ENCODE measurements at regions not wholly inside any gene's neighbourhood (a gene's known extent, or its start where the extent isn't known, plus 50 kb on each side); places are given as distances from the start of the nearest gene placed in this dataset.
A peak's percentile ranks its signal among the peaks of the same experiment; 100 is the strongest.

GRCh38 chr3:170732660-170733245, 137.2 kb downstream of the RPL22L1 start:
- no peaks in the 10 kb centered on the region for H3K9me3 ChIP-seq (ENCODE audit: control insufficient read depth, low read depth, low read length)
- no peaks in the 10 kb centered on the region for H3K79me2 ChIP-seq (ENCODE audit: control insufficient read depth, insufficient read depth, low read length)
- DNase-seq (ENCODE audit: low read depth, low spot score): no peak
- no peaks in the 10 kb centered on the region for H3K36me3 ChIP-seq (ENCODE audit: control insufficient read depth in 2 of 2, extremely low read depth in 1 of 2, insufficient read depth in 2 of 2, low read length in 2 of 2)
- dilution Hi-C loops (cut with MboI; ENCODE audit: extremely low pct_ligation_motif_present, low sequenced_read_pairs): no loop called here
- no peak overlapping the region for H3K27ac ChIP-seq (ENCODE audit: control insufficient read depth, insufficient read depth, low read length)
- no peak for TF ChIP-seq CTCF (optimal IDR thresholded peaks at IDR 0.05 in 1 of 3, IDR thresholded peaks at IDR 0.05 in 1 of 3, conservative IDR thresholded peaks at IDR 0.05 in 1 of 3; ENCODE audit: extremely low read depth in 1 of 3, insufficient read depth in 2 of 3, low read length in 3 of 3)
- no peak for TF ChIP-seq EZH2 (IDR thresholded peaks at IDR 0.05; ENCODE audit: low read length)
- no peaks in the 10 kb centered on the region for H4K20me1 ChIP-seq (ENCODE audit: control insufficient read depth, extremely low read depth, insufficient read depth, low read length)
- no peak for FAIRE-seq
- H3K4me3 ChIP-seq (ENCODE audit: control insufficient read depth in 2 of 3, extremely low read depth in 1 of 3, insufficient read depth in 2 of 3, low read depth in 1 of 3, low read length in 3 of 3): no peak overlapping the region
- no peak overlapping the region for H3K9ac ChIP-seq (ENCODE audit: control insufficient read depth, extremely low read depth, insufficient read depth, low read length)
- no peaks in the 10 kb centered on the region for H3K9me1 ChIP-seq (ENCODE audit: control insufficient read depth, extremely low read depth, insufficient read depth, low read length)
- no peak overlapping the region for H2AFZ ChIP-seq (ENCODE audit: control insufficient read depth, low read length)
- H3K4me1 ChIP-seq (ENCODE audit: control insufficient read depth, extremely low read depth, insufficient read depth, low read length): peaks cover 18% of the 10 kb centered on the region
- no peak overlapping the region for H3K4me2 ChIP-seq (ENCODE audit: control insufficient read depth, extremely low read depth, insufficient read depth, low read depth, low read length)
- H3K27me3 ChIP-seq (ENCODE audit: control insufficient read depth, extremely low read depth, insufficient read depth, low read length): no peaks in the 10 kb centered on the region

GRCh38 chr3:170731281-170731680, 138.7 kb downstream of the RPL22L1 start:
- H3K36me3 ChIP-seq (ENCODE audit: control insufficient read depth in 2 of 2, extremely low read depth in 1 of 2, insufficient read depth in 2 of 2, low read length in 2 of 2): no peaks in the 10 kb centered on the region
- no peaks in the 10 kb centered on the region for H3K9me1 ChIP-seq (ENCODE audit: control insufficient read depth, extremely low read depth, insufficient read depth, low read length)
- H3K27ac ChIP-seq (ENCODE audit: control insufficient read depth, insufficient read depth, low read length): no peak overlapping the region
- H3K27me3 ChIP-seq (ENCODE audit: control insufficient read depth, extremely low read depth, insufficient read depth, low read length): no peaks in the 10 kb centered on the region
- no peak for FAIRE-seq
- H3K9ac ChIP-seq (ENCODE audit: control insufficient read depth, extremely low read depth, insufficient read depth, low read length): no peak overlapping the region
- no peaks in the 10 kb centered on the region for H3K9me3 ChIP-seq (ENCODE audit: control insufficient read depth, low read depth, low read length)
- no peak for TF ChIP-seq CTCF (optimal IDR thresholded peaks at IDR 0.05 in 1 of 3, IDR thresholded peaks at IDR 0.05 in 1 of 3, conservative IDR thresholded peaks at IDR 0.05 in 1 of 3; ENCODE audit: extremely low read depth in 1 of 3, insufficient read depth in 2 of 3, low read length in 3 of 3)
- TF ChIP-seq EZH2 (IDR thresholded peaks at IDR 0.05; ENCODE audit: low read length): no peak
- dilution Hi-C loops (cut with MboI; ENCODE audit: extremely low pct_ligation_motif_present, low sequenced_read_pairs): no loop called here
- H2AFZ ChIP-seq (ENCODE audit: control insufficient read depth, low read length): peak overlapping the region; percentile 8
- no peak overlapping the region for H3K4me2 ChIP-seq (ENCODE audit: control insufficient read depth, extremely low read depth, insufficient read depth, low read depth, low read length)
- no peak overlapping the region for H3K4me3 ChIP-seq (ENCODE audit: control insufficient read depth in 2 of 3, extremely low read depth in 1 of 3, insufficient read depth in 2 of 3, low read depth in 1 of 3, low read length in 3 of 3)
- no peaks in the 10 kb centered on the region for H4K20me1 ChIP-seq (ENCODE audit: control insufficient read depth, extremely low read depth, insufficient read depth, low read length)
- no peak for DNase-seq (ENCODE audit: low read depth, low spot score)
- H3K79me2 ChIP-seq (ENCODE audit: control insufficient read depth, insufficient read depth, low read length): no peaks in the 10 kb centered on the region
- peaks cover 32% of the 10 kb centered on the region for H3K4me1 ChIP-seq (ENCODE audit: control insufficient read depth, extremely low read depth, insufficient read depth, low read length)
